Lower lobe of right lung (tissue), 2 donors: ENCODE measurements at regions not wholly inside any gene's neighbourhood (a gene's known extent, or its start where the extent isn't known, plus 50 kb on each side); places are given as distances from the start of the nearest gene placed in this dataset.

Source experiments
- ATAC-seq, 2 donors: fragments of 200-7000 bp; cut with Tn5 transposase; one replicate each; pipeline ENCODE4 v1.9.1; 2020 to 2022; ENCODE audit warnings: mild to moderate bottlenecking in 2 of 2, moderate library complexity in 2 of 2
- DNase-seq: peaks from one replicate; pipeline ENCODE4 v3.0.0-alpha.2; 2020
- H3K27ac ChIP-seq: fragments of 200-600 bp; one replicate; pipeline ENCODE4 v1.8.0; 2022
- H3K27me3 ChIP-seq: fragments of 200-600 bp; one replicate; pipeline ENCODE4 v1.8.0; 2022; ENCODE audit warnings: low read depth
- H3K36me3 ChIP-seq: fragments of 200-600 bp; one replicate; pipeline ENCODE4 v1.8.0; 2022; ENCODE audit warnings: mild to moderate bottlenecking
- H3K4me1 ChIP-seq: fragments of 200-600 bp; one replicate; pipeline ENCODE4 v1.8.0; 2022
- H3K4me3 ChIP-seq: fragments of 200-600 bp; one replicate; pipeline ENCODE4 v1.8.0; 2022; ENCODE audit warnings: mild to moderate bottlenecking
- H3K9me3 ChIP-seq: fragments of 200-600 bp; one replicate; pipeline ENCODE4 v1.8.0; 2022
- CTCF ChIP-seq: fragments of 200-600 bp; IDR thresholded peaks from one replicate; pipeline ENCODE4 v1.8.0; 2022; ENCODE audit warnings: antibody characterized with exemption, mild to moderate bottlenecking
- intact Hi-C: fragments of 100-400 bp; cut with DNase I; formaldehyde crosslinking; loops from one replicate; pipeline ENCODE4 v1.11.0; 2022
- donor health status: DM: no; HTN: yes; CAD: no; lungs with severe emphysema.

GRCh38 chr4:77418333-77418732, 187.3 kb upstream of the CXCL13 start:
- Histone ChIP-seq H3K9me3 (no peaks in the 10 kb centered on the region), H3K36me3 (no peaks in the 10 kb centered on the region), H3K27me3 (no peaks in the 10 kb centered on the region), H3K27ac (no peak overlapping the region), H3K4me3 (no peak overlapping the region), H3K4me1 (no peaks in the 10 kb centered on the region)
- intact Hi-C loops = no loop called here
- DNase-seq = no peak
- no peak for ATAC-seq
- TF ChIP-seq CTCF = no peak

- Histone ChIP-seq H3K27ac (no peak overlapping the region), H3K36me3 (no peaks in the 10 kb centered on the region), H3K4me1 (peaks cover 11% of the 10 kb centered on the region), H3K9me3 (no peaks in the 10 kb centered on the region), H3K27me3 (no peaks in the 10 kb centered on the region), H3K4me3 (no peak overlapping the region)
- ATAC-seq (no peak), DNase-seq (no peak)
- intact Hi-C loops = no loop called here
- TF ChIP-seq CTCF = no peak
These were observed 174.8 kb upstream of the CXCL13 start for GRCh38 chr4:77430847-77431246.

- Histone ChIP-seq H3K9me3 (no peaks in the 10 kb centered on the region), H3K27me3 (no peaks in the 10 kb centered on the region), H3K27ac (no peak overlapping the region), H3K4me1 (peaks cover 11% of the 10 kb centered on the region), H3K36me3 (no peaks in the 10 kb centered on the region), H3K4me3 (no peak overlapping the region)
- intact Hi-C loops = no loop called here
- ATAC-seq = no peak
- TF ChIP-seq CTCF = no peak
- DNase-seq = no peak
These were observed 174.1 kb upstream of the CXCL13 start for GRCh38 chr4:77431546-77431945.

GRCh38 chr4:77432717-77433417, 172.8 kb upstream of the CXCL13 start:
- intact Hi-C loops = no loop called here
- DNase-seq (no peak), ATAC-seq (peak in 1 of 2 donors; percentile 24)
- H3K4me1 ChIP-seq = peaks cover 11% of the 10 kb centered on the region
- TF ChIP-seq CTCF = no peak
- H3K4me3 ChIP-seq = no peak overlapping the region
- H3K9me3 ChIP-seq = no peaks in the 10 kb centered on the region
- no peaks in the 10 kb centered on the region for H3K27me3 ChIP-seq
- H3K27ac ChIP-seq = no peak overlapping the region
- no peaks in the 10 kb centered on the region for H3K36me3 ChIP-seq

- H3K36me3 ChIP-seq = no peaks in the 10 kb centered on the region
- ATAC-seq = peak; percentile 75 to 82
- TF ChIP-seq CTCF = peak; percentile 55
- intact Hi-C loops = no loop called here
- H3K4me1 ChIP-seq = peaks cover 11% of the 10 kb centered on the region
- no peak overlapping the region for H3K27ac ChIP-seq
- H3K4me3 ChIP-seq = no peak overlapping the region
- H3K27me3 ChIP-seq = no peaks in the 10 kb centered on the region
- no peaks in the 10 kb centered on the region for H3K9me3 ChIP-seq
- no peak for DNase-seq
These were observed 172.2 kb upstream of the CXCL13 start for GRCh38 chr4:77433418-77433733.
